ENCODE measurements at regions not wholly inside any gene's neighbourhood (a gene's known extent, or its start where the extent isn't known, plus 50 kb on each side); places are given as distances from the start of the nearest gene placed in this dataset.
A peak's percentile ranks its signal among the peaks of the same experiment; 100 is the strongest.

DNA sequence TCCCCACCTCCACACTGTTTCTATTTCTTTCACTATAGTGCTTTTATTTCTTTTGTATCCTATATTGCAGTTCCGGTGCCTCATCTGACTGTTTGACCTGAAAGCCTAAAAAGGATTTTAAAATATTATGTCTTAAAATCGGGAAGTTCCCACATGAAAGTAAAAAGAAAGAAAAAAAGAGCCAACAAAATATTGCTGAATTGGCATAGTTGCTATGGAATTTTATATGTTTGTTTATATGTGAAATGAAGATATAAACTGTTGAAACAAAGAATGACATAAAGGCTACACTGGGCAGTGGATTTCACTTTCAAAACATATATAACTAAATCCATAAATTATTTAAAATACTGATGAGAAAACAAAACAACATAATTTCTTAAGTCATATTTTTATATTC is 1383.7 kb downstream of the C4orf33 start:
- no peak for FAIRE-seq
- H3K79me2 ChIP-seq (ENCODE audit: control insufficient read depth, insufficient read depth, low read length), result no peaks in the 10 kb centered on the region
- 0% methylated on average over 2 of the region's 2 CpGs for WGBS (ENCODE audit: insufficient coverage, low coverage, missing lambda C conversion rate)
- H3K27ac ChIP-seq (ENCODE audit: extremely low read depth, low read depth, low read length), result no peak overlapping the region
- BruUV-seq (replicated peaks), result no TSS peak
- POLR2A ChIA-PET, result no interaction called here
- CTCF ChIA-PET (ENCODE audit: low intra/inter-chr PET ratio), result no interaction called here
- no peaks in the 10 kb centered on the region for H3K4me1 ChIP-seq (replicated peaks in 1 of 2; ENCODE audit: control insufficient read depth in 2 of 2, insufficient read depth in 2 of 2, low read length in 2 of 2)
- no peaks in the 10 kb centered on the region for H4K20me1 ChIP-seq (replicated peaks; ENCODE audit: control insufficient read depth, insufficient read depth, low read length)
- H3K4me3 ChIP-seq, result no peak overlapping the region
- intact Hi-C loops (cut with micrococcal nuclease) (no loop called here), in situ Hi-C loops (cut with MboI) (no loop called here)
- no peaks in the 10 kb centered on the region for H3K9me1 ChIP-seq (ENCODE audit: control insufficient read depth, insufficient read depth, low read length)
- no peak overlapping the region for H3K4me2 ChIP-seq (ENCODE audit: insufficient read depth, low read length)
- H2AFZ ChIP-seq (ENCODE audit: low read depth, low read length), result no peak overlapping the region
- H3K27me3 ChIP-seq (ENCODE audit: control insufficient read depth in 2 of 2, insufficient read depth in 2 of 2, low read length in 2 of 2), result no peaks in the 10 kb centered on the region
- H3K9ac ChIP-seq (ENCODE audit: insufficient read depth in 1 of 2, low read depth in 2 of 2, low read length in 2 of 2), result no peak overlapping the region
- DNase-seq (ENCODE audit: extremely low read depth in 1 of 4, low spot score in 3 of 4), result no peak
- no peak for ATAC-seq
- H3K9me3 ChIP-seq (replicated peaks; ENCODE audit: control insufficient read depth, insufficient read depth, low read depth, low read length), result no peaks in the 10 kb centered on the region
- TF ChIP-seq ZBTB17 (CRISPR knock-in tag; IDR thresholded peaks at IDR 0.05) (no peak), HEY1 (CRISPR knock-in tag; IDR thresholded peaks at IDR 0.05; ENCODE audit: borderline replicate concordance) (no peak), IRF2 (CRISPR knock-in tag; IDR thresholded peaks at IDR 0.05) (no peak), ZNF280A (IDR thresholded peaks at IDR 0.05; ENCODE audit: low read depth, partially characterized antibody) (no peak), KAT8 (IDR thresholded peaks at IDR 0.05; ENCODE audit: low read depth) (no peak), ZNF740 (CRISPR knock-in tag; IDR thresholded peaks at IDR 0.05) (no peak), ZNF740 (tag; IDR thresholded peaks at IDR 0.05) (no peak), ZNF316 (IDR thresholded peaks at IDR 0.05) (peak; percentile 61), RBBP5 (IDR thresholded peaks at IDR 0.05; ENCODE audit: borderline replicate concordance, insufficient read depth, low read length, poor library complexity, severe bottlenecking) (no peak), MAFF (IDR thresholded peaks at IDR 0.05; ENCODE audit: low read length) (0 out of 2 replicates have a peak, but pooled peaks have one; percentile 3), POLR2H (tag; IDR thresholded peaks at IDR 0.05; ENCODE audit: low read depth) (no peak), ESRRB (CRISPR knock-in tag; IDR thresholded peaks at IDR 0.05; ENCODE audit: borderline replicate concordance) (no peak), C11orf30 (IDR thresholded peaks at IDR 0.05; ENCODE audit: low read depth) (peak; percentile 13; the same call in 1 of the 2 replicates), U2AF1 (optimal IDR thresholded peaks at IDR 0.05; ENCODE audit: low read depth, low read length) (no peak), ZNF165 (CRISPR knock-in tag; IDR thresholded peaks at IDR 0.05; ENCODE audit: borderline replicate concordance) (no peak), MAFG (tag; conservative IDR thresholded peaks at IDR 0.05) (0 out of 2 replicates have a peak, but pooled peaks have one; percentile 22)
- H3K36me3 ChIP-seq (ENCODE audit: control insufficient read depth, insufficient read depth, low read length), result no peaks in the 10 kb centered on the region
